ENCODE measurements at regions not wholly inside any gene's neighbourhood (a gene's known extent, or its start where the extent isn't known, plus 50 kb on each side); places are given as distances from the start of the nearest gene placed in this dataset.

DNA sequence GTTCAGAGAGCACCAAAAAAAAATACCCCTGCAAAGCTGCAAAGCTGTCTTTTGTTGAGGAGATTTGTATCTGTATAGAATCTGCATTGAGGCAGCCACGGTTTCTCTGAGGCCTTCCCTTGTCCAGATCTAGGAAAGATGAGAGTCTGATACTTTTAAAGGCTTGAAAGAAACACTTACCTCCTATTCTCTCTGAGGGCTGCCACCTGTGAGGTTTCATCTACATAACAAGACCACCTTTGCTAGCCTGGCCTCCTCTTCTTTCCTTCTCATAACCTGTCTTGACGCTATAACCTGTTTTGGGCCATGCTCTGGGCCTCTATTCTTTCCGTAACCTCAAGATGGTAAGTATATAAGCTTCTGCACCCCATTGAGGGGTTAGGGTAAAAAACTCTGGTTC, 779.6 kb upstream of the HTR2C start:
- Histone ChIP-seq H3K4me2 (ENCODE audit: low read length) (no peak overlapping the region), H4K20me1 (ENCODE audit: insufficient read depth) (no peaks in the 10 kb centered on the region), H3F3A (ENCODE audit: insufficient read depth, low read length, poor library complexity, severe bottlenecking) (no peaks in the 10 kb centered on the region), H3K9me3 (ENCODE audit: low read length) (no peaks in the 10 kb centered on the region), H3K36me3 (ENCODE audit: insufficient read depth, low read length) (no peaks in the 10 kb centered on the region), H2AFZ (ENCODE audit: low read depth, low read length) (no peak overlapping the region), H3K79me2 (replicated peaks; ENCODE audit: insufficient read depth, low read length) (no peaks in the 10 kb centered on the region), H3K4me3 (ENCODE audit: low read length) (no peak overlapping the region), H3K9ac (ENCODE audit: low read length) (no peak overlapping the region), H3K9me2 (ENCODE audit: insufficient read depth, low read length) (no peaks in the 10 kb centered on the region), H3K27ac (ENCODE audit: low read length) (no peak overlapping the region), H3K27me3 (ENCODE audit: insufficient read depth, low read depth, low read length) (no peaks in the 10 kb centered on the region)
- TF ChIP-seq RAD21 (conservative IDR thresholded peaks at IDR 0.05) (no peak), TAF1 (IDR thresholded peaks at IDR 0.05; ENCODE audit: low read depth) (no peak), EZH2 (IDR thresholded peaks at IDR 0.05; ENCODE audit: borderline replicate concordance, insufficient read depth, low read length, poor library complexity, severe bottlenecking) (no peak)
- TF ChIP-seq, protein P1, sequence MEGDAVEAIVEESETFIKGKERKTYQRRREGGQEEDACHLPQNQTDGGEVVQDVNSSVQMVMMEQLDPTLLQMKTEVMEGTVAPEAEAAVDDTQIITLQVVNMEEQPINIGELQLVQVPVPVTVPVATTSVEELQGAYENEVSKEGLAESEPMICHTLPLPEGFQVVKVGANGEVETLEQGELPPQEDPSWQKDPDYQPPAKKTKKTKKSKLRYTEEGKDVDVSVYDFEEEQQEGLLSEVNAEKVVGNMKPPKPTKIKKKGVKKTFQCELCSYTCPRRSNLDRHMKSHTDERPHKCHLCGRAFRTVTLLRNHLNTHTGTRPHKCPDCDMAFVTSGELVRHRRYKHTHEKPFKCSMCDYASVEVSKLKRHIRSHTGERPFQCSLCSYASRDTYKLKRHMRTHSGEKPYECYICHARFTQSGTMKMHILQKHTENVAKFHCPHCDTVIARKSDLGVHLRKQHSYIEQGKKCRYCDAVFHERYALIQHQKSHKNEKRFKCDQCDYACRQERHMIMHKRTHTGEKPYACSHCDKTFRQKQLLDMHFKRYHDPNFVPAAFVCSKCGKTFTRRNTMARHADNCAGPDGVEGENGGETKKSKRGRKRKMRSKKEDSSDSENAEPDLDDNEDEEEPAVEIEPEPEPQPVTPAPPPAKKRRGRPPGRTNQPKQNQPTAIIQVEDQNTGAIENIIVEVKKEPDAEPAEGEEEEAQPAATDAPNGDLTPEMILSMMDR (IDR thresholded peaks at IDR 0.05; ENCODE audit: poor library complexity, severe bottlenecking), result no peak

DNA sequence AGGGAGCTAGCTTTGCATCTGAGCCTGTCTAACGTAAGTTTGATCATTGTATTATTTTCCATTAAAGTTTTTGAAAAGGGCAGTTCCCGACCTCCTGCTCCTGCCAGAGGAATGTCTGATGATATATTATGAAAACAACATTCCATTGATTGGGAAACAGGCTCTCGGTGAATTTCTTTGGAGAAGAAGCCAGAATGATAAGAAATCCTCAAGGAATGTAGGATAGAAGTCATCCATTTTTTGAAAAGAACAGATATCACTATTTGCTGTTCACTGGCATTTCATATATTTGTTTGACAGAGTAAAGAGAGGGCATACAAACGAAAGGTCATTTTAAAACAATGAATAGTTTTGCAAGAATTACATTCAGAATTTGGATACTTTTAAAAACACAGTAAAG, 781.0 kb upstream of the HTR2C start:
- Histone ChIP-seq H2AFZ (ENCODE audit: low read depth, low read length) (no peak overlapping the region), H3K27me3 (ENCODE audit: insufficient read depth, low read depth, low read length) (no peaks in the 10 kb centered on the region), H3F3A (ENCODE audit: insufficient read depth, low read length, poor library complexity, severe bottlenecking) (no peaks in the 10 kb centered on the region), H3K4me2 (ENCODE audit: low read length) (no peak overlapping the region), H3K36me3 (ENCODE audit: insufficient read depth, low read length) (no peaks in the 10 kb centered on the region), H3K27ac (ENCODE audit: low read length) (no peak overlapping the region), H3K79me2 (replicated peaks; ENCODE audit: insufficient read depth, low read length) (no peaks in the 10 kb centered on the region), H3K9ac (ENCODE audit: low read length) (no peak overlapping the region), H4K20me1 (ENCODE audit: insufficient read depth) (no peaks in the 10 kb centered on the region), H3K9me2 (ENCODE audit: insufficient read depth, low read length) (no peaks in the 10 kb centered on the region), H3K9me3 (ENCODE audit: low read length) (no peaks in the 10 kb centered on the region), H3K4me3 (ENCODE audit: low read length) (no peak overlapping the region)
- TF ChIP-seq EZH2 (IDR thresholded peaks at IDR 0.05; ENCODE audit: borderline replicate concordance, insufficient read depth, low read length, poor library complexity, severe bottlenecking) (no peak), MXI1 (conservative IDR thresholded peaks at IDR 0.05; ENCODE audit: poor library complexity, severe bottlenecking) (no peak), TAF1 (IDR thresholded peaks at IDR 0.05; ENCODE audit: low read depth) (no peak), SMC3 (conservative IDR thresholded peaks at IDR 0.05; ENCODE audit: poor library complexity) (no peak), RAD21 (conservative IDR thresholded peaks at IDR 0.05) (no peak), POLR2AphosphoS5 (IDR thresholded peaks at IDR 0.05) (no peak), EP300 (conservative IDR thresholded peaks at IDR 0.05; ENCODE audit: poor library complexity, severe bottlenecking) (no peak)
- TF ChIP-seq, protein P2, sequence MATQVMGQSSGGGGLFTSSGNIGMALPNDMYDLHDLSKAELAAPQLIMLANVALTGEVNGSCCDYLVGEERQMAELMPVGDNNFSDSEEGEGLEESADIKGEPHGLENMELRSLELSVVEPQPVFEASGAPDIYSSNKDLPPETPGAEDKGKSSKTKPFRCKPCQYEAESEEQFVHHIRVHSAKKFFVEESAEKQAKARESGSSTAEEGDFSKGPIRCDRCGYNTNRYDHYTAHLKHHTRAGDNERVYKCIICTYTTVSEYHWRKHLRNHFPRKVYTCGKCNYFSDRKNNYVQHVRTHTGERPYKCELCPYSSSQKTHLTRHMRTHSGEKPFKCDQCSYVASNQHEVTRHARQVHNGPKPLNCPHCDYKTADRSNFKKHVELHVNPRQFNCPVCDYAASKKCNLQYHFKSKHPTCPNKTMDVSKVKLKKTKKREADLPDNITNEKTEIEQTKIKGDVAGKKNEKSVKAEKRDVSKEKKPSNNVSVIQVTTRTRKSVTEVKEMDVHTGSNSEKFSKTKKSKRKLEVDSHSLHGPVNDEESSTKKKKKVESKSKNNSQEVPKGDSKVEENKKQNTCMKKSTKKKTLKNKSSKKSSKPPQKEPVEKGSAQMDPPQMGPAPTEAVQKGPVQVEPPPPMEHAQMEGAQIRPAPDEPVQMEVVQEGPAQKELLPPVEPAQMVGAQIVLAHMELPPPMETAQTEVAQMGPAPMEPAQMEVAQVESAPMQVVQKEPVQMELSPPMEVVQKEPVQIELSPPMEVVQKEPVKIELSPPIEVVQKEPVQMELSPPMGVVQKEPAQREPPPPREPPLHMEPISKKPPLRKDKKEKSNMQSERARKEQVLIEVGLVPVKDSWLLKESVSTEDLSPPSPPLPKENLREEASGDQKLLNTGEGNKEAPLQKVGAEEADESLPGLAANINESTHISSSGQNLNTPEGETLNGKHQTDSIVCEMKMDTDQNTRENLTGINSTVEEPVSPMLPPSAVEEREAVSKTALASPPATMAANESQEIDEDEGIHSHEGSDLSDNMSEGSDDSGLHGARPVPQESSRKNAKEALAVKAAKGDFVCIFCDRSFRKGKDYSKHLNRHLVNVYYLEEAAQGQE (IDR thresholded peaks at IDR 0.05; ENCODE audit: borderline replicate concordance), result no peak
- TF ChIP-seq, protein P1 (IDR thresholded peaks at IDR 0.05; ENCODE audit: poor library complexity, severe bottlenecking), result no peak
